Loucy (cell line): ENCODE measurements at regions not wholly inside any gene's neighbourhood (a gene's known extent, or its start where the extent isn't known, plus 50 kb on each side); places are given as distances from the start of the nearest gene placed in this dataset.

ENCODE experiments used
- H2AFZ ChIP-seq: fragments of 200-600 bp; sonication (generic); 2 replicates; pipeline ENCODE4 v1.6.0; 2016; ENCODE audit warnings: antibody characterized with exemption, mild to moderate bottlenecking, low read length, moderate library complexity
- H3F3A ChIP-seq: fragments of 200-600 bp; 2 replicates; pipeline ENCODE4 v1.6.0; 2016; ENCODE audit warnings: antibody characterized with exemption, low read depth, mild to moderate bottlenecking
- H3K27me3 ChIP-seq: fragments of 200-600 bp; sonication (generic); 2 replicates; pipeline ENCODE4 v1.6.1; 2014; ENCODE audit warnings: low read length, mild to moderate bottlenecking; ENCODE audit not compliant: insufficient read depth, poor library complexity, severe bottlenecking
- H3K36me3 ChIP-seq: fragments of 200-600 bp; sonication (generic); 2 replicates; pipeline ENCODE4 v1.6.1; 2016; ENCODE audit warnings: low read length; ENCODE audit not compliant: insufficient read depth
- H3K4me1 ChIP-seq: fragments of 200-600 bp; sonication (generic); 2 replicates; pipeline ENCODE4 v1.5.1; 2014; ENCODE audit warnings: low read length, mild to moderate bottlenecking; ENCODE audit not compliant: insufficient read depth, poor library complexity, severe bottlenecking
- H3K4me2 ChIP-seq: fragments of 200-600 bp; sonication (generic); 2 replicates; pipeline ENCODE4 v1.6.0; 2014; ENCODE audit warnings: antibody characterized with exemption, low read length, low read depth, mild to moderate bottlenecking; ENCODE audit not compliant: poor library complexity, severe bottlenecking
- H3K4me3 ChIP-seq: fragments of 200-600 bp; sonication (generic); 2 replicates; pipeline ENCODE4 v1.5.1; 2014; ENCODE audit warnings: low read length, mild to moderate bottlenecking, mixed read lengths; ENCODE audit not compliant: poor library complexity, severe bottlenecking
- H3K79me2 ChIP-seq: fragments of 200-600 bp; sonication (generic); 2 replicates; pipeline ENCODE4 v1.6.1; 2014; ENCODE audit warnings: low read length; ENCODE audit not compliant: insufficient read depth
- H3K9ac ChIP-seq: fragments of 200-600 bp; sonication (generic); 2 replicates; pipeline ENCODE4 v1.6.0; 2014; ENCODE audit warnings: mild to moderate bottlenecking, low read depth, low read length, moderate library complexity; ENCODE audit not compliant: poor library complexity, severe bottlenecking
- H3K9me2 ChIP-seq: fragments of 200-600 bp; sonication (generic); replicated peaks from 2 replicates; pipeline ENCODE4 v1.6.1; 2016; ENCODE audit warnings: low read depth, low read length, mixed read lengths
- H3K9me3 ChIP-seq: fragments of 200-600 bp; sonication (generic); 2 replicates; pipeline ENCODE4 v1.6.1; 2014; ENCODE audit warnings: mild to moderate bottlenecking, antibody characterized with exemption, low read length, low read depth; ENCODE audit not compliant: insufficient read depth
- H4K20me1 ChIP-seq: fragments of 200-600 bp; sonication (generic); 2 replicates; pipeline ENCODE4 v1.6.0; 2014; ENCODE audit warnings: antibody characterized with exemption, low read length, mild to moderate bottlenecking; ENCODE audit not compliant: insufficient read depth, poor library complexity, severe bottlenecking
- CTCF ChIP-seq: fragments of 200-600 bp; sonication (generic); conservative IDR thresholded peaks from 2 replicates; pipeline ENCODE4 v1.5.1; 2014; ENCODE audit warnings: mild to moderate bottlenecking, antibody characterized with exemption, low read length
- EZH2phosphoT487 ChIP-seq: fragments of 200-600 bp; IDR thresholded peaks from 2 replicates; pipeline ENCODE4 v1.6.1; 2018; ENCODE audit warnings: antibody characterized with exemption, mild to moderate bottlenecking, moderate library complexity, borderline replicate concordance

GRCh38 chr1:58305622-58306021, 240.9 kb downstream of the OMA1 start:
- no peaks in the 10 kb centered on the region for H3K9me2 ChIP-seq
- no peaks in the 10 kb centered on the region for H3K79me2 ChIP-seq
- no peak overlapping the region for H3K4me2 ChIP-seq
- no peak overlapping the region for H2AFZ ChIP-seq
- H3K9ac ChIP-seq = no peak overlapping the region
- TF ChIP-seq EZH2phosphoT487 = no peak
- TF ChIP-seq CTCF = no peak
- no peaks in the 10 kb centered on the region for H3K27me3 ChIP-seq
- no peaks in the 10 kb centered on the region for H3K4me1 ChIP-seq
- H3K9me3 ChIP-seq = no peaks in the 10 kb centered on the region
- no peaks in the 10 kb centered on the region for H3K36me3 ChIP-seq
- no peaks in the 10 kb centered on the region for H4K20me1 ChIP-seq
- H3K4me3 ChIP-seq = no peak overlapping the region
- no peaks in the 10 kb centered on the region for H3F3A ChIP-seq

- Histone ChIP-seq H3K4me2 (no peak overlapping the region), H3K9me3 (no peaks in the 10 kb centered on the region), H3K4me3 (no peak overlapping the region), H4K20me1 (no peaks in the 10 kb centered on the region), H3K4me1 (no peaks in the 10 kb centered on the region), H3F3A (no peaks in the 10 kb centered on the region), H2AFZ (no peak overlapping the region), H3K9me2 (no peaks in the 10 kb centered on the region), H3K9ac (no peak overlapping the region), H3K27me3 (no peaks in the 10 kb centered on the region), H3K36me3 (no peaks in the 10 kb centered on the region), H3K79me2 (no peaks in the 10 kb centered on the region)
- TF ChIP-seq CTCF = no peak
- no peak for TF ChIP-seq EZH2phosphoT487
Measured at GRCh38 chr1:58304346-58304975, 242.1 kb downstream of the OMA1 start.

GRCh38 chr1:58303841-58304240, 242.7 kb downstream of the OMA1 start:
- no peaks in the 10 kb centered on the region for H4K20me1 ChIP-seq
- no peaks in the 10 kb centered on the region for H3K9me2 ChIP-seq
- H3K4me2 ChIP-seq = no peak overlapping the region
- no peak for TF ChIP-seq CTCF
- no peak for TF ChIP-seq EZH2phosphoT487
- no peaks in the 10 kb centered on the region for H3K27me3 ChIP-seq
- no peaks in the 10 kb centered on the region for H3K79me2 ChIP-seq
- no peaks in the 10 kb centered on the region for H3F3A ChIP-seq
- H3K4me1 ChIP-seq = no peaks in the 10 kb centered on the region
- H2AFZ ChIP-seq = no peak overlapping the region
- H3K4me3 ChIP-seq = no peak overlapping the region
- H3K9ac ChIP-seq = no peak overlapping the region
- no peaks in the 10 kb centered on the region for H3K9me3 ChIP-seq
- no peaks in the 10 kb centered on the region for H3K36me3 ChIP-seq
